ENCODE measurements at regions not wholly inside any gene's neighbourhood (a gene's known extent, or its start where the extent isn't known, plus 50 kb on each side); places are given as distances from the start of the nearest gene placed in this dataset.
"Not testable (repeated sequence)": the region's sequence is repeated elsewhere in the genome, so short reads cannot be mapped to it uniquely, and the experiment has no call there.

DNA sequence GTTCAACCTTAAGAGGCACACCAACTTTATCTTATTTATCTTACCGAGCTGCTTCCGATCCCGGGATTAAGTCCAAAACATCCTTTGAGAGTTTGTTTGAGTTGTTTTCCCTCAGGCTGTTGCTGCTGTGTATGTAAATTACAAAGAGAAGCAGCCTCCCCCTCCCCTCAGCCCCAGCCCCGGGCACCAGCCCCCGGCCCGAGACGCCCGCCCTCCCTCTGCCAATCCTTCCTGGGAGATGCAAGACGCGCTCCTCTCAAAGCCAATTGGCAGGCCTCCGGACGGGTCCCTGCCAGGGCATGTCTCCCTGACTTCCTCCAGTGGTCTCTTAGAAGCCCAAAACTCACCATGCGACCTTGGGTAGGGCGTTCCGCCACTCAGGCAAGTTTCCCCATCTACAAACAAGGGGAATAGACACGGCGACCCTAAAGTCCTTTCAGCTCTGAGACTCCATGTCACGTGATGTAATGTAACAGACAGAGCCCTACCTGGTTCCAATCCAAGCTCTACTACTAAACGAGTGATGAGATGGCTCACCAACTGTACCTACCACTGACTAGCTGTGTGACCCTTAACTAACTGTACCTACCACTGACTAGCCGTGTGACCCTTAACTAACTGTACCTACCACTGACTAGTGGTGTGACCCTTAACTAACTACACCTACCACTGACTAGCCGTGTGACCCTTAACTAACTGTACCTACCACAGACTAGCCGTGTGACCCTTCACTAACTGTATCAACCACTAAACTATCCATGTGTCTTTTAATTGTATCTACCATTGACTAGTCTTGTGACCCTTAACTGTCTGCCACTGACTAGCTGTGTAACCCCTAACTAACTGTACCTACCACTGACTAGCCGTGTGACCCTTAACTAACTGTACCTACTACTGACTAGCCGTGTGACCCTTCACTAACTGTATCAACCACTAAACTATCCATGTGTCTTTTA lies 114.2 kb downstream of the NPIPA8 start:
- TF ChIP-seq CTCF, POLR2A, EP300 (IDR thresholded peaks at IDR 0.05): not testable (repeated sequence)

Data from gastroesophageal sphincter (tissue), 3 donors.